NB4 (cell line): ENCODE measurements at regions not wholly inside any gene's neighbourhood (a gene's known extent, or its start where the extent isn't known, plus 50 kb on each side); places are given as distances from the start of the nearest gene placed in this dataset.

Experiments used
- CTCF ChIP-seq: IDR thresholded peaks from one replicate; pipeline ENCODE4 v1.5.1; 2012; ENCODE audit warnings: low read depth, low read length
- POLR2A ChIP-seq: IDR thresholded peaks from 2 replicates; pipeline ENCODE4 v1.6.1; 2011; ENCODE audit warnings: mild to moderate bottlenecking; ENCODE audit not compliant: insufficient read length; ENCODE audit errors: extremely low read depth

GRCh38 chr4:187016101-187016500 lies 292.4 kb upstream of the FAT1 start:
- TF ChIP-seq CTCF (no peak), POLR2A (no peak)
